Keratinocyte (primary cell): ENCODE measurements at regions not wholly inside any gene's neighbourhood (a gene's known extent, or its start where the extent isn't known, plus 50 kb on each side); places are given as distances from the start of the nearest gene placed in this dataset.

ENCODE experiments used
- DNase-seq: peaks from one replicate; pipeline ENCODE4 v3.0.0-alpha.2; 2011; ENCODE audit warnings: low read depth, missing footprints, low spot score
- FAIRE-seq: peaks from 2 replicates; lab custom pipeline; 2011; peaks lifted over from hg19 to GRCh38; lab: Jason Lieb, UNC
- H2AFZ ChIP-seq: 2 replicates; pipeline ENCODE4 v1.6.0; 2012; ENCODE audit warnings: low read length, control low read depth, inconsistent platforms; ENCODE audit not compliant: control insufficient read depth
- H3K27ac ChIP-seq: 2 replicates; pipeline ENCODE4 v1.5.1; 2011; ENCODE audit warnings: low read length; ENCODE audit not compliant: control insufficient read depth, insufficient read depth
- H3K27me3 ChIP-seq: 3 replicates; pipeline ENCODE4 v1.6.0; 2011; ENCODE audit warnings: low read length; ENCODE audit not compliant: control insufficient read depth, insufficient read depth; ENCODE audit errors: extremely low read depth
- H3K36me3 ChIP-seq, 2 experiments: 2 replicates in 1 of 2; 3 replicates in 1 of 2; pipeline ENCODE4 v1.5.1; 2011; ENCODE audit warnings: low read length in 2 of 2, mild to moderate bottlenecking in 1 of 2; ENCODE audit not compliant: control insufficient read depth in 2 of 2, insufficient read depth in 2 of 2; ENCODE audit errors: extremely low read depth in 1 of 2
- H3K4me1 ChIP-seq: 3 replicates; pipeline ENCODE4 v1.5.1; 2011; ENCODE audit warnings: low read length; ENCODE audit not compliant: control insufficient read depth, insufficient read depth; ENCODE audit errors: extremely low read depth
- H3K4me2 ChIP-seq: 3 replicates; pipeline ENCODE4 v1.6.0; 2011; ENCODE audit warnings: low read depth, low read length; ENCODE audit not compliant: control insufficient read depth, insufficient read depth; ENCODE audit errors: extremely low read depth
- H3K4me3 ChIP-seq, 3 experiments: fragments of 200-600 bp in 1 of 3; sonication (generic) in 1 of 3; 2 replicates in 2 of 3; 3 replicates in 1 of 3; pipeline ENCODE4 v1.5.1; 2011 to 2016; ENCODE audit warnings: low read length in 3 of 3, mild to moderate bottlenecking in 3 of 3, control low read depth in 2 of 3, inconsistent platforms in 1 of 3, low read depth in 1 of 3, mixed read lengths in 1 of 3, mixed run types in 1 of 3, moderate library complexity in 1 of 3; ENCODE audit not compliant: control insufficient read depth in 2 of 3, insufficient read depth in 2 of 3; ENCODE audit errors: extremely low read depth in 1 of 3
- H3K79me2 ChIP-seq: 2 replicates; pipeline ENCODE4 v1.6.0; 2012; ENCODE audit warnings: low read length; ENCODE audit not compliant: control insufficient read depth, insufficient read depth
- H3K9ac ChIP-seq: 3 replicates; pipeline ENCODE4 v1.6.0; 2011; ENCODE audit warnings: low read length; ENCODE audit not compliant: control insufficient read depth, insufficient read depth; ENCODE audit errors: extremely low read depth
- H3K9me1 ChIP-seq: 3 replicates; pipeline ENCODE4 v1.6.0; 2011; ENCODE audit warnings: low read length; ENCODE audit not compliant: control insufficient read depth, insufficient read depth; ENCODE audit errors: extremely low read depth
- H3K9me3 ChIP-seq: 2 replicates; pipeline ENCODE4 v1.5.1; 2012; ENCODE audit warnings: low read depth, low read length; ENCODE audit not compliant: control insufficient read depth
- H4K20me1 ChIP-seq: 3 replicates; pipeline ENCODE4 v1.6.0; 2011; ENCODE audit warnings: low read length; ENCODE audit not compliant: control insufficient read depth, insufficient read depth; ENCODE audit errors: extremely low read depth
- CTCF ChIP-seq, 3 experiments: IDR thresholded peaks in 1 of 3; conservative IDR thresholded peaks in 1 of 3; optimal IDR thresholded peaks in 1 of 3; 2 replicates in 2 of 3; 3 replicates in 1 of 3; pipeline versions ENCODE3 to v1.5.1; 2011; ENCODE audit warnings: low read length in 3 of 3, mild to moderate bottlenecking in 3 of 3, moderate library complexity in 2 of 3, control low read depth in 1 of 3, inconsistent platforms in 1 of 3; ENCODE audit not compliant: insufficient read depth in 2 of 3; ENCODE audit errors: extremely low read depth in 1 of 3
- EZH2 ChIP-seq: IDR thresholded peaks from one replicate; pipeline ENCODE4 v1.6.1; 2012; ENCODE audit warnings: inconsistent platforms, mild to moderate bottlenecking, low read length, moderate library complexity
- dilution Hi-C: fragments of 300-500 bp; cut with MboI; formaldehyde crosslinking; loops from one replicate; pipeline ENCODE4 v1.7.0; 2020; ENCODE audit warnings: low sequenced_read_pairs; ENCODE audit not compliant: extremely low pct_ligation_motif_present

- no peak overlapping the region for H2AFZ ChIP-seq
Measured at GRCh38 chr4:158002173-158002572, 170.7 kb downstream of the GASK1B start.

GRCh38 chr4:158001756-158002155, 171.1 kb downstream of the GASK1B start:
- Histone ChIP-seq H3K4me1 (no peaks in the 10 kb centered on the region), H3K36me3 (no peaks in the 10 kb centered on the region), H3K27ac (no peak overlapping the region), H3K9me3 (no peaks in the 10 kb centered on the region), H4K20me1 (no peaks in the 10 kb centered on the region), H3K27me3 (no peaks in the 10 kb centered on the region), H3K9ac (no peak overlapping the region), H3K4me2 (no peak overlapping the region), H3K79me2 (no peaks in the 10 kb centered on the region), H3K9me1 (no peaks in the 10 kb centered on the region), H2AFZ (peak overlapping the region; percentile 21), H3K4me3 (no peak overlapping the region)
- dilution Hi-C loops, result loop anchor here (25.0 kb wide), 1 partner anchor 186 kb away; no protein-coding TSS in a partner anchor
- FAIRE-seq (no peak), DNase-seq (no peak)
- TF ChIP-seq EZH2 (no peak), CTCF (optimal IDR thresholded peaks at IDR 0.05 in 1 of 3, IDR thresholded peaks at IDR 0.05 in 1 of 3, conservative IDR thresholded peaks at IDR 0.05 in 1 of 3; ENCODE audit: extremely low read depth in 1 of 3, insufficient read depth in 2 of 3, low read length in 3 of 3) (no peak)

More at GRCh38 chr4:158002173-158002572, 170.7 kb downstream of the GASK1B start:
- Histone ChIP-seq H3K79me2 (no peaks in the 10 kb centered on the region), H3K36me3 (no peaks in the 10 kb centered on the region), H3K9me3 (no peaks in the 10 kb centered on the region), H3K4me2 (no peak overlapping the region), H3K27ac (no peak overlapping the region), H3K27me3 (no peaks in the 10 kb centered on the region), H3K4me3 (no peak overlapping the region), H3K9me1 (no peaks in the 10 kb centered on the region), H4K20me1 (no peaks in the 10 kb centered on the region), H3K4me1 (no peaks in the 10 kb centered on the region), H3K9ac (no peak overlapping the region)
- no peak for FAIRE-seq
- dilution Hi-C loops, result loop anchor here (25.0 kb wide), 1 partner anchor 185 kb away; no protein-coding TSS in a partner anchor
- TF ChIP-seq EZH2, result no peak
- no peak for TF ChIP-seq CTCF (optimal IDR thresholded peaks at IDR 0.05 in 1 of 3, IDR thresholded peaks at IDR 0.05 in 1 of 3, conservative IDR thresholded peaks at IDR 0.05 in 1 of 3; ENCODE audit: extremely low read depth in 1 of 3, insufficient read depth in 2 of 3, low read length in 3 of 3)
- no peak for DNase-seq
